ENCODE measurements at regions not wholly inside any gene's neighbourhood (a gene's known extent, or its start where the extent isn't known, plus 50 kb on each side); places are given as distances from the start of the nearest gene placed in this dataset.

DNA sequence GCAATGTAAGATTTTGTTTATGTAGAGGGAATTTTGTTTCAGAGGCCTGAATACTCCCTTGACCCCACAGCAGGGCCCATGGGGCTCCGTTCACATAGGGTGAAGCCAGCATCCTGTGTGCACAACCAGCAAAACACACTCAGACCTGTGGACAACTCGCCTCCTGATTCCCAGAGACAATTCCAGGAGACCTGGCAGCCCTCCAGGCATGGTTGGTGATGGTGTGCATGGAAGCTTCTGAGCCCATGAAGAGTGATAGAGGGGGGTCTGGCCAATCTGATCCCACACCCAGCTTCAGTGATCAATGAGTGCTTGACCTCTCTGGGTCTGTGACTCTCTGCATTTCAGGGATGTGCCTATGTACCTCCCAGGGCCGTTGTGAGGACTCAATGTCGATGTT, 91.0 kb upstream of the RAB6C start:
- no peak for TF ChIP-seq EZH2 (optimal IDR thresholded peaks at IDR 0.05; ENCODE audit: low read depth, low read length)
- TF ChIP-seq EZH2phosphoT487 (IDR thresholded peaks at IDR 0.05; ENCODE audit: low read length): no peak
- no peak for TF ChIP-seq CTCF (IDR thresholded peaks at IDR 0.05; ENCODE audit: low read length)
- no peak overlapping the region for H2AFZ ChIP-seq (ENCODE audit: low read length)
- no peaks in the 10 kb centered on the region for H3K79me2 ChIP-seq (ENCODE audit: low read length)
- no peaks in the 10 kb centered on the region for H3K9me3 ChIP-seq (replicated peaks; ENCODE audit: insufficient read depth, low read length)
- H3K4me3 ChIP-seq (ENCODE audit: low read length): no peak overlapping the region
- no peak overlapping the region for H3K27ac ChIP-seq (ENCODE audit: low read length)
- no peaks in the 10 kb centered on the region for H3K9me2 ChIP-seq (replicated peaks; ENCODE audit: insufficient read depth, low read length)
- no peaks in the 10 kb centered on the region for H3K27me3 ChIP-seq (replicated peaks; ENCODE audit: insufficient read depth, low read length)
- H4K20me1 ChIP-seq (ENCODE audit: insufficient read depth, low read length): no peaks in the 10 kb centered on the region
- no peaks in the 10 kb centered on the region for H3F3A ChIP-seq (ENCODE audit: insufficient read depth, low read length)
- H3K9ac ChIP-seq (ENCODE audit: low read length): no peak overlapping the region
- H3K4me2 ChIP-seq (ENCODE audit: low read depth, low read length): no peak overlapping the region
- no peak for DNase-seq
- no peaks in the 10 kb centered on the region for H3K4me1 ChIP-seq (ENCODE audit: low read length)
- no peaks in the 10 kb centered on the region for H3K36me3 ChIP-seq (replicated peaks; ENCODE audit: insufficient read depth, low read length)

DNA sequence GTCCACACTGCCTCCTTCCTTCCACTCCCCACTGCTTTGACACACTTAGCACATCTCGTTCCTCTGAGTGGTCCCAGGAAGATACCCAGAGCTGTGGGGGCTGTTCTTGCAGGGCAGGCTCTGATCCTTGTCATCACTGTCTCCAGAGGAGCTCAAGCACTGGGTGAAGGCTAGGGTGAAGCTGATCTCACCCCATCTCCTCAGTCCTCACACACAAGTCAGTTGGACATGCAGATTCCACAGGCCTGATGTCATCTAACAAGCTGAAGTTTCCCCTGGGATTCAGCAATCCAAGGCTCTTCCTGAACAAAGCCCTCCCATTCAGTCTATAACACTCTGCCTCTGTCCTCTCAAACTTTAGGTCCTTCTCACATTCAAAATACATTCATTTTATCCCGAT, 90.6 kb upstream of the RAB6C start:
- no peak for TF ChIP-seq EZH2 (optimal IDR thresholded peaks at IDR 0.05; ENCODE audit: low read depth, low read length)
- TF ChIP-seq CTCF (IDR thresholded peaks at IDR 0.05; ENCODE audit: low read length): no peak
- no peak for TF ChIP-seq EZH2phosphoT487 (IDR thresholded peaks at IDR 0.05; ENCODE audit: low read length)
- H4K20me1 ChIP-seq (ENCODE audit: insufficient read depth, low read length): no peaks in the 10 kb centered on the region

GRCh38 chr2:129891341-129892320, 87.8 kb upstream of the RAB6C start:
- H3K9ac ChIP-seq (ENCODE audit: low read length): no peak overlapping the region
- no peak overlapping the region for H2AFZ ChIP-seq (ENCODE audit: low read length)
- H3K27ac ChIP-seq (ENCODE audit: low read length): no peak overlapping the region
- no peaks in the 10 kb centered on the region for H3K36me3 ChIP-seq (replicated peaks; ENCODE audit: insufficient read depth, low read length)
- no peak for DNase-seq
- H3K79me2 ChIP-seq (ENCODE audit: low read length): no peaks in the 10 kb centered on the region
- no peaks in the 10 kb centered on the region for H3F3A ChIP-seq (ENCODE audit: insufficient read depth, low read length)
- H4K20me1 ChIP-seq (ENCODE audit: insufficient read depth, low read length): no peaks in the 10 kb centered on the region
- H3K4me2 ChIP-seq (ENCODE audit: low read depth, low read length): no peak overlapping the region
- no peaks in the 10 kb centered on the region for H3K27me3 ChIP-seq (replicated peaks; ENCODE audit: insufficient read depth, low read length)
- TF ChIP-seq CTCF (IDR thresholded peaks at IDR 0.05; ENCODE audit: low read length) (no peak), EZH2phosphoT487 (IDR thresholded peaks at IDR 0.05; ENCODE audit: low read length) (no peak), EZH2 (optimal IDR thresholded peaks at IDR 0.05; ENCODE audit: low read depth, low read length) (no peak)
- H3K4me3 ChIP-seq (ENCODE audit: low read length): no peak overlapping the region
- no peaks in the 10 kb centered on the region for H3K9me2 ChIP-seq (replicated peaks; ENCODE audit: insufficient read depth, low read length)
- no peaks in the 10 kb centered on the region for H3K4me1 ChIP-seq (ENCODE audit: low read length)
- no peaks in the 10 kb centered on the region for H3K9me3 ChIP-seq (replicated peaks; ENCODE audit: insufficient read depth, low read length)

More for the DNA sequence above, 90.6 kb upstream of the RAB6C start:
- Histone ChIP-seq H3K27ac (ENCODE audit: low read length) (no peak overlapping the region), H3K27me3 (replicated peaks; ENCODE audit: insufficient read depth, low read length) (no peaks in the 10 kb centered on the region), H3K79me2 (ENCODE audit: low read length) (no peaks in the 10 kb centered on the region), H3K4me3 (ENCODE audit: low read length) (no peak overlapping the region), H3K9ac (ENCODE audit: low read length) (no peak overlapping the region), H3K4me1 (ENCODE audit: low read length) (no peaks in the 10 kb centered on the region), H3K9me2 (replicated peaks; ENCODE audit: insufficient read depth, low read length) (no peaks in the 10 kb centered on the region), H3K9me3 (replicated peaks; ENCODE audit: insufficient read depth, low read length) (no peaks in the 10 kb centered on the region), H3K36me3 (replicated peaks; ENCODE audit: insufficient read depth, low read length) (no peaks in the 10 kb centered on the region), H3F3A (ENCODE audit: insufficient read depth, low read length) (no peaks in the 10 kb centered on the region), H3K4me2 (ENCODE audit: low read depth, low read length) (no peak overlapping the region), H2AFZ (ENCODE audit: low read length) (no peak overlapping the region)
- no peak for DNase-seq
